ENCODE measurements at regions not wholly inside any gene's neighbourhood (a gene's known extent, or its start where the extent isn't known, plus 50 kb on each side); places are given as distances from the start of the nearest gene placed in this dataset.
"Not testable (repeated sequence)": the region's sequence is repeated elsewhere in the genome, so short reads cannot be mapped to it uniquely, and the experiment has no call there.

DNA sequence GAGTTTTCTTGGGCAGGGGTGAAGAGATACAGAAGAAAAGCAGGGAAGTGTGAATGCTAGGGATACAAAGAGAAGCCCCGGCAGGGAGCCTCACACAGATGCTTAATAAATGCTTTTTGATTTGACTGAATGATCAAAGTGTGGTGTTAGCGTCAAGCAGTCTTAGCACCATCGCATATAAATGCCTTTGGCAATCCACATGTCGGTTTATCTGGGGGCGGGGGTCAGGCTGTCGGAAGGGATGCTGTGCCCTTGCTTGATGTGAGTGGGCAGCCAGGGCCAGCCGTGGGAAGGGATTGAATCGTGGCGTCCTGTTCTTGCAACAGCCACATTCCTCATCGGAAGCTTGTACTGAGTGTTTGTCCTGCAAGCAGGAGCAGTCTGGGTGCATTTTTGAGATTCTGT lies 173.1 kb downstream of the LACC1 start:
- no peak for DNase-seq (ENCODE audit: low read depth in 2 of 2, low spot score in 1 of 2)

DNA sequence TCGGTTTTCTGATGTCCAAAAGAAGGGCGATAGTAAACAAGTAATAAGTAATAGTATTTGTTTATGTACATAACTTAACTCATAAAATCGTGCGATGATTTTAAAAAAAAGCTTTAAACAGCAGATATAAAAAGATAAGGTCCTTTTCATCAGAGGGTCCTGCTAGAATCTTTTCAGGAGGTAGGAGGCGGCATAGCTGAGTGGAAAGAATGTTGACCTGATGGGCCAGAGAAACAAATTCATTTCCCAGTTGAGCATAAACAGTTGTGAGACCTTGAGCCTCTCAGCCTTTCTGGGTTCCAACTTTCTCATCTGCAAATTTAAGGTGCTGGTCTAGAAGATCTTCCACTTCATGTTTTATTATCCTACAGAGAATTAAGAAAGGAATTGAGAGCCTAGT lies 173.5 kb downstream of the LACC1 start:
- DNase-seq (ENCODE audit: low read depth in 2 of 2, low spot score in 1 of 2), result no peak

DNA sequence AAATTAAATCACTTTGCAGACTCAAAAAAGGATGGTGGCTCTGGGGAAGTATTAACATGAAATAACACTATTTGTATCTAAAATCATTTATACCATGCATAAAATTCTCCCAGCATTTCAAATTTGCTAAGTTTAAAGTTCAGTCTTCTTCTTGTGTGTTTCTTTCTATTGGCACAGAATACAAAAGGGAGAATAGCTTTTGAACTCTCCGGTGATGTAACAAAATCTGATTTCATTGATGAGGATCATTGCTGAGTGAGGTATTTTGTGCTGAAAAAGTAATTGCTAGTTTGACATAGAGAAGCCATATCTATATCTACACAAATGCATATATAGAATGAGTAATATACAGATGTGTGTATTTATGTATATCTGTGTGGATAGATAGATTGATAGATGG lies 174.8 kb downstream of the LACC1 start:
- no peak for DNase-seq (ENCODE audit: low read depth in 2 of 2, low spot score in 1 of 2)

DNA sequence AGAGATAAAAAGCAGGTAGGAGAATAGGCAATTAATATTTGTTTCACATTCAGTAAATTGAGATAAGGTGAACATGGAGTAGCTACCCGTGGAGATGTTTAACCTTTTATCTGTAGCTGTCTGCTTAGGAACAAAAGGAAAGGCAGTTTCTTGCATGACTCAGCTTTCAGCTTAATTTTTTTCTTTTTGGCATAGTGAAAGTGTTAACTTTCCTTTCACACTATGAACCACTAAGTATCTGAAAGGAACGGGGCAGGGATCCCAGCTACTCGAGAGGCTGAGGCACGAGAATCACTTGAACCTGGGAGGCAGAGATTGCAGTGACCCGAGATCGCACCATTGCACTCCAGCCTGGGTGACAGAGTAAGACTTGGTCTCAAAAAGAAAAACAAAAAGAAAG lies 176.0 kb downstream of the LACC1 start:
- DNase-seq (ENCODE audit: low read depth in 2 of 2, low spot score in 1 of 2), result not testable (repeated sequence)

DNA sequence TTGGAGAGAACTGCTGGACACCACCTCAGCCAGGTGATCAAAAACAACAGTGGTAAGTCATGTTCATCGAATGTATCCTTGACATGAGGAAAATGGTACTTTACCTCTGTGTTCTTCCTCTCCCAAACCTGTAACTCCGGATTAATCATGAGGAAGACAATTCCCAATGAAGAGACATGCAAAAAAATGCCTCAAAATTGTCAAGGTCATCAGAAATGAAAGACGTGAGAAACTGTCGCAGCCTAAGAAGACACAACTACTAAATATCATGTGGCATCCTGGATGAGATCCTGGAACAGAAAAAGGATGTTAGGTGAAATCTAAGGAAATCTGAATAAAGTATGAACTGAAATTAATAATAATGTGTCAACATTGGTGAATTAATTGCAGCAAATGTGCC lies 178.4 kb downstream of the LACC1 start:
- DNase-seq (ENCODE audit: low read depth in 2 of 2, low spot score in 1 of 2), result no peak

DNA sequence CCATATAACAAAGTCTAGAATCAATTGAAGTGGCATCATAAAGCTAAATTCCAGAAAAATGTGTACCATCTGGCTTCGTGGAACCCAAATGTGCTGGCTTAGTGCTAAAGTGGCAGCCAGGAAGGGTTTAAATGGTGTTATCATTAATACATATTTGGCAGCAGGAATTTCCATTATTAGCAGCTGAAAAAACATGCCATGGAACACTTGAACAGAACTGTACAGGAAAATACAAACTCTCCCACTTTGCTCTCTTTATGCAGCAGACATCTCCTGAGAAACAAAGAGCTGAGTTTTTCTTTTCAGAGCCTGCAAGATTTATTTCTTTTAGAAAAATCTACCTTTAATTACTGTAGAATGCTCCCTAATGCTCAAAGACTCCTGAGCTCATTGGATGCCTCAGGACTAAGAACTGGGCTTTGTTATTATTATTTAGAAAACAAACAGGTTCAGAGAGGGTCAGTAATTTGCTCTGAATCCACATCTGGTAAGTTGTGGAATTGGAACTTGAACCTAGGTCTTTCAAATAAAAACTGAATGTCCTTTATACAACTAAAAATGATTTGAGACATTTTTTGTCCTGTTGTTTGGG lies 179.0 kb downstream of the LACC1 start:
- DNase-seq (ENCODE audit: low read depth in 2 of 2, low spot score in 1 of 2), result no peak

DNA sequence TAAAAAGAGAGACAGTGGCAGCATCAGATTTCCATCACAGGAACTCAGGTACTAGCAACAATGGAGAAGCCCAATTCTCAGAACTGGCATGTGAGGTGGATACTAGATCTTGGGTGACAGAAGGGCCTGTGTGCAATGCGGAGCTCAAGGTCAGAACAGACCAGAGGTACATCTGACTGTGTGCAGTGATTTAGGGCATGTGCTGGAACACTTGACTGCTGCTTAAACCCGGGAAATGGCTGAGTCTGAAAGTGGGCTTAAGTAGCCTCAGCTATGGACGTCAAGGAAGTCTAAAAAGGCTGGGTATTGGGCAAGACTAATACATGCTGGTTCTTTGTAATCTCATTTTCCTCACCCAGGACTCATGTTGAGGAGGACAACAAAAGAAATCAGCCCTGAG lies 182.2 kb downstream of the LACC1 start:
- DNase-seq (ENCODE audit: low read depth in 2 of 2, low spot score in 1 of 2), result no peak

DNA sequence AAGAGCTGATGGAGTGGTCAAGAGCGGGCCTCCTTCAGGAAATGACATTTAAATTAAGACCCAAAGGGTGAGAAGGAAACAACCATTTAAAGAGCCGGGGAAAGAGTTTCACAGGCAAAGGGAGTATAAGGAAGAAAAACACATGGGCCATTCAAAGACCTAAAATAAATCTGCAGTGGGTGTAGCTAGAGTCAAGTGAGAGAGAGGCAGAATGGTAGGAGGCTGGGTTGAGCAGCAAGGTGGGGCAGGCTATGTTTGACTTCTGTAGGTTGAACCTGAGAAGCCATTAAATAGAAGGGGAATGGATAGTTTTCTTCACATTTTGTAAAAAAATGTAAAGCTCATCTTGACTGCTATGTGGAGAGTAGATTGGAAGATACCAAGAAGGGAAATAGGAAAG lies 183.8 kb downstream of the LACC1 start:
- DNase-seq (ENCODE audit: low read depth in 2 of 2, low spot score in 1 of 2), result no peak

DNA sequence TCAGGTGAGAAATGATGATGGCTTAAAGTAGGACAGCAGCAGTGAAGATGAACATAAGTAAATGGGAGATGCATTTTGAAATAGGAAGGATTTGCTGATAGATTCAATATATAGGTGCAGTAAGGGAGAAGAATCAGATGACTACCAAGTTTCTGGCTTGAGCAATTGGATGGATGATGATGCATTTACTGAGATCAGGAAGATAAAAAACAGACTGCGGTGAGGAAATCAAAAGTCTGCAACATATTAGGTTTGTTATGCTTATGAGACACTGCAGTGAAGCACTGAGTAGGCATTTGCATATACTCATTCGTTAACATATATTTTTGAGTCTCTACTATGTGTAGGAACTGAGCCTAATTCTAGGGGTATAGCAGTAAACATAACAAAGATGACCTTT lies 184.2 kb downstream of the LACC1 start:
- DNase-seq (ENCODE audit: low read depth in 2 of 2, low spot score in 1 of 2), result no peak

DNA sequence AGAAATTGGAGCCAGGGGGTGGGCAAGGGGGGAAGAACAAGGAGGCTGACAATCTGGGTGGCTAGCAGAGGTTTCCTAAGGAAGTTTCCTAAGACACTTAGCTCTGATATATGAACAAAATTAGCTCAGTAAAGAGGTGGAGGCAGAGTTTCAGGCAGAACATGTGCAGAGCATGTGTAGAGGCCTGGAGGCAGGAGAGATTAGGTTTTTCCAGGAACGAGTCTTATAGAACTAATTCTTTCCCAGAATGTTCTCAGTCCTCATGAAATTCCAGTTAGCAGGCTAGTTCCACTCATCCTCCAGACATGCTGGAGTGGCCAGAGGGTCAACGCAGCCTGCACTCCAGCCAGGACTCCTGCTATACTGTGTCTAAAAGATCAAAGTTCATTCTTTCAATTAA lies 184.7 kb downstream of the LACC1 start:
- no peak for DNase-seq (ENCODE audit: low read depth in 2 of 2, low spot score in 1 of 2)

DNA sequence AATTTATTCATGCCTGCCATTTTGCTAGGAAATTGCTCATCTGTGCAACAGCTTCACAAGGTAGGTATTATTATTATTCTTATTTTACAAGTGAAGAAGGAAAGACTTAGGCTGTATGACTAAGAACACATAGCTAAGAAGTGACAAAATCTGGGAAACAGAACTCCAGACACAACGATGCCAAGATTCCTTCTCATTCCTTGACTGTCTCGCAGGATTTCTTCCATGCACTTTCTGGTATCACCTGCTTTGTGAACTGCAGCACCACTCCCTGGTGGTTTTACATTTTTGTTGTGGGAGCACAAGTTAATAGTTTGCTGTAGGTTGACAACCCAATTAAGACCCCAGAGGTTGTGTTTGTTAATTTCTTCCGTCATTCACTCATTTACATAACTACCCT lies 188.5 kb downstream of the LACC1 start:
- DNase-seq (ENCODE audit: low read depth in 2 of 2, low spot score in 1 of 2), result no peak

DNA sequence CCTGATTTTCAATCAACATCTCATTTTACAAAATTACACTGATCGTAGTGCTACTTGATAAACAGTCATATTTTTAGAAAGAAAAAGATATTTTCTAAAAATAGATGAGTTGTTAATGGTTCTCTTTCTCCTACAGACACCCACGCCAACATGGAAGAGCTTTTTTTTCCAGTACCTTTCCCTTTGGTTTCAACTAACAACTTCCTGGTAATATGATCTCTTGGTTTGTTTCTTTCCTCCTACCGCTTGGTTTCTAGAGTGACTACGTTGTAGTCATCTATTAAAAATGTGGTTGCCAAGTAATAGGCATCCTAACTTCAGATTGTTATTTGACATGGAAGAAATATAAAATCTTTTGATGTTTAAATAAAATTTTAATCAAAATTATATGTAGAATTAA lies 189.0 kb downstream of the LACC1 start:
- DNase-seq (ENCODE audit: low read depth in 2 of 2, low spot score in 1 of 2), result no peak

DNA sequence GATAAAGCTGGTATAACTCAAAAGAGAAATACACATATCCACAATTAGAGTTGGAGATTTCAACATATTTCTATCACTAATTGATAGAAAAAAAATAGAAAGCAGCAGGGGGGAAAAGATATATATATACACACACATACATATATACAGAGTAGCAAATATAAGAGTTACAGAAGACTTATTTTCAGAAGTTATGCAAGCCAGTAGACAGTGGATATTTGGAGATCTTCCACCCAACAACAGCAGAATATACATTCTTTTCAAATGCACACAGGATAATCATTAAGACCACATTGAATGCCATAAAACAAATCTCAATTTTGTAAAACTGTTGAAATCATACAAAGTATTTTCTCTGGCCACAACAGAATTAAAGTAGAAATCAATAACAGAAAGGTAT lies 192.8 kb downstream of the LACC1 start:
- DNase-seq (ENCODE audit: low read depth in 2 of 2, low spot score in 1 of 2), result no peak

DNA sequence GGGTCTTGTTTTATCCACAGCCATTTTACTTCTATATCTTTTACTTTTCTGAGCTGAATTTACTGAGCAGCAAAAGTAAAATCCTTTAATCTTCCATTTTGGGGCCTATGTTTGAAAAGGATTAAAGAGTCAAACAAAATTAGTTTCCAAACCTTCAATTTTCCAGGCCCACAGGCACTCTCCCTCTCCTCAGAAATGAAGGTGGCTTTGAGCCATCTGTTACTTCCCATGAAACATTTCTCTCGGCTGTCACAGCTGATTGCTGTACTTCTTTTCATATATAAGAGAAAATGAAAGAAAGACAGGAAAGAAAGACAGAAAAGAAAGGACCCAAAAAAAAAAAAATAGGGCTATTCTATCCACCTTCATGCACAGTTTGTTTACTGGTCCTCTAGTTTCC lies 194.9 kb downstream of the LACC1 start:
- DNase-seq (ENCODE audit: low read depth in 2 of 2, low spot score in 1 of 2), result no peak

DNA sequence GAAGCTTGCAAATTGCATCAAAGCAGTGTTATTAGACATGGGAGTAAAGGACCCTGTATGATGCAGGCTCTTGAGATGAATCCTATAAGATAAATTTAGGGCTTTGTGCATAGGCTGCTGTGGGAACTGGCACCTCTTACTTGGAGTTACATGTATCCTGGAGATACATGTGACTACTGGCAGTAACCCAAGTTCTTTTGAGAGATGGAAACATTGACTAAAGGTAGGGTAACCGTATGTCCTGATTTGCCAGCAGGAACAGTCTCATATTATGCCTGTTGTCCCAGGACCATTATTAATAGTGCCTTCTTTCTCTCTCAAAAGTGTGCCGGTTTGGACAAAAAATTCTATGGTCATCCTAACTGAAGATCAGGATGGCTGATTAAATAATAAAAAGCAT lies 195.4 kb downstream of the LACC1 start:
- no peak for DNase-seq (ENCODE audit: low read depth in 2 of 2, low spot score in 1 of 2)

DNA sequence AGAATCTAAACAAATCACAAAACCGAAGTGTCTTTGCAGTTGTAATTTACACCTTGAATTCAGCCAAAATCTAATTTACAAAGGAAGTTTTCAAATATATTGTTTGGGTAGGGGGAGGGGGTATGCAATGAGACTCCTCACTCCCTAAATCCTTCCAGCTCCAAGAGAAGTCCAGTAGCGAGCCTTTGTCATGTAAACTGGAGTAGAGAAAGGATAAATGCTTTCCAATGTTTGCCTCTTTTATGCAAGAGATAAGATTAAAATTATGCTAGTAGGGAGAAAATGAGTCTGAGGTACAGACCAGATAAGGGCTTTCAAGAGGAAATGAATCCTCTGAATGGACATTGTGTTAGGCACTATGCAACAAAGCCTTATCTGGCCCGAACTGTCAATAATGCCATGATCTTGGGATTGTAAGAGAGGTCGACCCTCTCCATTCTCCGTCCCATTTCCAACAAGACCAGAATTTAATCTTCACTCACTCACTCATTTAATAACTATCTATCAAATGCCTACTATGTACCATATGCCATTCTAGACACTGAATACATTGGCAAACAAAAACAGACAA lies 199.2 kb downstream of the LACC1 start:
- DNase-seq (ENCODE audit: low read depth in 2 of 2, low spot score in 1 of 2), result no peak

DNA sequence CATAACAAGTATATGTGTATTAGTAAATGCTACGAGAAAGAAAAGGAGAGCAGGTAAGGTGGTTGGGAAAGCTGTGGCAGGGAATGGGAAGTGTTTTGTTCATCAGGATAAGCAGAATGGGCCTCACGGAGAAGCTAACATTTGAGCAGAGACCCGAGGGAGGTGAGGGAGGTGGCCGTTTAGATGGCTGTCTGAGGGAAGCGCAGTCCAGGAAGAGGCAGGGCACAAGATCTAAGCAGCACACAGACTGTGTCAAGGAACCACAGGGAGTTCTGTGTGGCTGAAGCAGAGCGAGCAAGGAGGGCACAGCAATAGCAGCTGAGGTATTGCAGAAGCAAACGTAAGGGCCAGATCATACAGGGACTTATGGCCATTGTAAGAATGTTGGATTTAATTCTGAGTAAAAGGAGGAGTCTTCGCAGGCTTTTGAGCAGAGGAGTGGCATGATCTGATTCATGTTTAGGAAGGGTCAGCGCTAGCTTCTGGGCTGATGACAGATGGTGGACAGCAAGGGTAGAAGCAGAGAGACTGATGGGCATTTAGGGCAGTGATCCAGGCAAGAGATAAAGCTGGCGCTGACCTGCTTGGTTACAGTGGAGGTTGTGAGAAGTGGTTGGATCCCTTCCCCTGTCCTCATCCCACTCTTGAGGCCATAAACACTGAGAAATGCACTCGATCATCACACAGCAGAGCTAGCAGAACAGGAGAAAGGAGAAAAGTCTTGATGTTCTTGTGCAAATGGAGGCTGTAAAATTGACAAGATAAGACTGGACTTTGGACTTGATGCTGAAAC lies 199.9 kb downstream of the LACC1 start:
- DNase-seq (ENCODE audit: low read depth in 2 of 2, low spot score in 1 of 2), result no peak

DNA sequence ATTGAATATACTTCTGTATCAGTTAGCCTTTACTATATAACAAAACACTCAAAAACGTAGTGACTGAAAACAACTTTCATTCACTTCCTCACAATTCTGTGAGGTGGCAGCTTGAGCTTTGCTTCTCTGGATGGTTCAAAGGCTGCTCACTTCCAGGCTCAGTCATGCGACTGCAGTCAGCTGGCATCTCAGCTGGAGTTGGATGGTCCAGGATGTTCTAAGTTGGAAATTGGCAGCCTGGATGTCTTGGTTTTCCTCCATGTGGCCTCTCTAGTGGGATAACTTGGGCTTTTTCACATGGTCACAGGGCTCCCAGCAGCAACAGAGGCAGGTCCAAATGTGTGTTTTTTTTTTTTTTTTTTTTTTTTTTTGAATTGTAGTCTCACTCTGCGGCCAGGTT lies 204.4 kb downstream of the LACC1 start:
- no peak for DNase-seq (ENCODE audit: low read depth in 2 of 2, low spot score in 1 of 2)

DNA sequence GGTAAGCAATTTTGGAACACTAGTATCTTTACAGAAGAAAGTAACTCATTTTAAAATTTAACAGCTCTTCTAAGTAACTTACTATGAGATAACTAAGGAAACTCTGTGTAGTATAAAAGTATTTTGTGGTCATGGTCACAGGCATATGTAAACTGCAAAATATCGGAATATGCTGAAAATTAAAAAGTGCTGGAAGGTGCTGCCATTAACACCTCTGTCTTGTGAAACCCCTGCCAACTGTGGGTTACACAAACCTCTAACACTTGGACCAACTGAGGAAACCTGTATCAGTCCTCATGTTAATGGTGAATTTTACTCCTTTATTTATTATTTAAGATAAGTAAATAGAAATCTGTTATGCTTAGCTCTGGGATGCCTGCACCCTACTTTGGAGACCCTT lies 206.7 kb downstream of the LACC1 start:
- no peak for DNase-seq (ENCODE audit: low read depth in 2 of 2, low spot score in 1 of 2)

DNA sequence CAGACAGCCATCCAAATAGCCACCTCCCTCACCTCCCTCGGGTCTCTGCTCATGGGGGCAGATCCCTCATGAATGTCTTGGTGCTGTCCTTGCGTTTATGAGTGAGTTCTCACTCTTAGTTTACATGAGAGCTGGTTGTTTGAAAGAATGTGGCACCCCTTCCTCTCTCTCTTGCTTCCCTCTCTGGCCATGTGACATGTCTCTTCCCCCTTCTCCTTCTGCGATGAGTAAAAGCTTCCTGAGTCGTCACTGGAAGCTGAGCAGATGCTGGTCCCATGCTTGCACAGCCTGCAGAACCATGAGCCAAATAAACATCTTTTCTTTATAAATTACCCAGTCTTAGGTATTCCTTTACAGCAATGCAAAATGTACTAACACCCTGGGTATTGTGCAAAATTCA lies 208.7 kb downstream of the LACC1 start:
- DNase-seq (ENCODE audit: low read depth in 2 of 2, low spot score in 1 of 2), result no peak

DNA sequence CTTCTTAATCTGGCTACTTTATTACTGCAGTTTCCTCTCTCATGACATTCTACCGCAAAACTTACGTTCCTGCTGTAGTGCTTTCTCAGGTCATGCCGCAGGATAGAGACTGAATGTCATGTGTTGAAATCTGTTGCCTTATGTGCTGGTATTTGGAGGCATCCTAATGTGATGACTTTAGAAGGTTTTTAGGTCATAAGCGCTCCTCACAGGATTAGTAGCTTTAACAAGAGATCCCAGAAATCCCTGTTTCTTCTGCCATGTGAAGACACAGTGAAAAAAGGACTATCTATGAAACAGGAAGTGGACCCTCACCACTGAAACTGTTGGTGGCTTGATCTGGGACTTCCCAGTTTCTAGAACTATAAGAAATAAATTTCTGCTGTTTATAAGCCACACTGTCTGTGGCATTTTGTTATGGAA lies 209.3 kb downstream of the LACC1 start:
- no peak for DNase-seq (ENCODE audit: low read depth in 2 of 2, low spot score in 1 of 2)

DNA sequence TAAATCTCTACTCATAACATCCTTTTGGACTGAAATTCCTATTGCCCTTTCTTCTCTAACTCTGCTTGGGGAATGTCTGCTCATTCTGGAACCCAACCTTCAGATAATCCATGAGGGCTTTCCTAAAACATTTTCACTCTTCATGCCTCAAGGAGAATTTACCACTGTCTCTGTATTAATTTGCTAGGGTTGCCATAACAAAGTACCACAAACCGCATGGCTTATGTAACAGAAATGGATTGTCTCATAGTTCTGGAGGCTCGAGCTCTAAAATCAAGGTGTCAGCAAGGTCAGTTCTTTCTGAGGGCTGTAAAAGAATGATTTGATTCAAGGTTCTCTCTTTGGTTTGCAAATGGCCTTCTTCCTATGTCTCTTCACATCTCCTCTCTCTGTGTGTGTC lies 209.7 kb downstream of the LACC1 start:
- no peak for DNase-seq (ENCODE audit: low read depth in 2 of 2, low spot score in 1 of 2)

All from stimulated activated CD8-positive, alpha-beta memory T cell treated with anti-CD3 and anti-CD28 coated beads, Interleukin-4, amount 100 ng/mL, for 4 hours (primary cell).